ENCODE measurements at regions not wholly inside any gene's neighbourhood (a gene's known extent, or its start where the extent isn't known, plus 50 kb on each side); places are given as distances from the start of the nearest gene placed in this dataset.

- DNase-seq (ENCODE audit: low spot score): no peak
Observed at GRCh38 chr10:61188691-61189090, 244.7 kb upstream of the RHOBTB1 start.

GRCh38 chr10:61188101-61188500 lies 244.1 kb upstream of the RHOBTB1 start:
- DNase-seq (ENCODE audit: low spot score): no peak

GRCh38 chr10:61187601-61188000 lies 243.6 kb upstream of the RHOBTB1 start:
- DNase-seq (ENCODE audit: low spot score): no peak

DNA sequence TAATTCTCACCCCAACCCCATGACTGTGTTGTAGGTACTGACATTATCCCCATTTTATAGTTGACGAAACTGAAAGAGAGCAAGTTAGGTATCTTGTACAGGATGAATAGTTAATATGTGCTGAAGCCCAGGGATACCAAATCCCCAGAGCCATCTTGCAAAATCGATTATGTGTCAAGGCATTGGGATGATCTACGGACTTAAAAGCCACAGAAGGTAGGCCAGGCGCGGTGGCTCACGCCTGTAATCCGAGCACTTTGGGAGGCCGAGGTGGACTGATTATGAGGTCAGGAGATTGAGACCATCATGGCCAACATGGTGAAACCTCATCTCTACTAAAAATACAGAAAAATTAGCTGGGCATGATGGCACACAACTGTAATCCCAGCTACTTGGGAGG lies 242.4 kb upstream of the RHOBTB1 start:
- DNase-seq (ENCODE audit: low spot score): no peak

GRCh38 chr10:61184429-61184828 lies 240.4 kb upstream of the RHOBTB1 start:
- no peak for DNase-seq (ENCODE audit: low spot score)

DNA sequence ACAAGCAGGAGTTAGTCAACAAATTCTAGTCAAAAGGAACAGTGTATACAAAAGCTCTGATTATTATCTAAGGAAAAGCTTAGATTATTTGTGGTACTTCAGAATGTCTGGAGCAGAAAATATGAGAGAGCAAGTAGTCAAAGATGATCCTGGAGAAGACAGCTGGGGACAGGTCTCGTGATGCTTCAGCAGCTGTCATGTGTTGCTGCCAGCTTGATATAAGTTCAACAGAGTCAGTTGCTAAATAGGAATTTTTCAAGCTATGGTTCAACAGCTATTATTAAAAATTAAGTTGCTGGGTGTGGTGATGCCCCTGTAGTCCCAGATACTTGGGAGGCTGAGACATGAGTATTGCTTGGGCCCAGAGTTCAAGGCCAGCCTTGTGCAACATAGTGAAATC lies 240.0 kb upstream of the RHOBTB1 start:
- DNase-seq (ENCODE audit: low spot score): no peak

- no peak for DNase-seq (ENCODE audit: low spot score)
Observed at GRCh38 chr10:61181832-61182231, 237.8 kb upstream of the RHOBTB1 start.

DNA sequence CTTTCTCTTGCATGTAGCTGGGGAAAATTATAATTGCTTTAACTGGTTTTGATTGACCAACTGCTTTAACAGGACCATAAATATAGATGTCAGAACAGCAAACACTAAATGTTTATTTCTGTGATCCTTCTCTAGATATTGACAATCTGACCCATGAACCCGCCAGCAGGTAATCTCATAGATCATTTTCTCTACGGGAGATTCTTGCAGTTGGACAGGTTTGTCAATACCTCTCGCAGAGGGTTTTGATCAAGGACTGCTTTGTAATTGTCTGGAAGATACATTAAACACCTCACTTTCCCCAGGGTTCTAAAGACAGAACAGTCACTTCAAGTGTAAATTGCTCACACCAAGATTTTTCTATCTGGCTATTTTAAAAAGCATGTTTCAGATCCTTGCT lies 235.8 kb upstream of the RHOBTB1 start:
- no peak for DNase-seq (ENCODE audit: low spot score)

- no peak for DNase-seq (ENCODE audit: low spot score)
Observed at GRCh38 chr10:61176424-61176823, 232.4 kb upstream of the RHOBTB1 start.

GRCh38 chr10:61175316-61175715 lies 231.3 kb upstream of the RHOBTB1 start:
- no peak for DNase-seq (ENCODE audit: low spot score)

DNA sequence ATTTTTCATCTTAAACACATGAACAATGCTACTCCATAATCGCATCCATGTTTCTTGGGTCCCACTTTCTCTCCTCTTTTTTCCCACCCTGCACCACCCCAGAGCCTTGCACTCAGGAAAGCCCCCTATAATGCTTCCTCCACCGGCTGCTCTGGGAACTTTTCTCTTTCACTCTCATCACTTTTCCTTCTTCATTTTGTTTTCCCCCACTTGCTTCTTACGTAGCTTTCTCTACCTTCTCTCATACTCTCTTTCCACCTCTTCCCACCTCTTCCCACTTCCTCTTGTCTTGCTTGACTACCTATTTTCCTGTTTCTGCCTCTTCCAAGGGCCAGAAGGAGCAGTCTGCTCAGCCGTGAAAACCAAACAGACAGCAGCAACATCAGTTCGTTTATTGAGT lies 229.5 kb upstream of the RHOBTB1 start:
- no peak for DNase-seq (ENCODE audit: low spot score)

GRCh38 chr10:61172182-61172926 lies 228.4 kb upstream of the RHOBTB1 start:
- DNase-seq (ENCODE audit: low spot score): no peak

- DNase-seq (ENCODE audit: low spot score): no peak
Observed at GRCh38 chr10:61170594-61170993, 226.6 kb upstream of the RHOBTB1 start.

- no peak for DNase-seq (ENCODE audit: low spot score)
Observed at GRCh38 chr10:61169294-61169693, 225.3 kb upstream of the RHOBTB1 start.

DNA sequence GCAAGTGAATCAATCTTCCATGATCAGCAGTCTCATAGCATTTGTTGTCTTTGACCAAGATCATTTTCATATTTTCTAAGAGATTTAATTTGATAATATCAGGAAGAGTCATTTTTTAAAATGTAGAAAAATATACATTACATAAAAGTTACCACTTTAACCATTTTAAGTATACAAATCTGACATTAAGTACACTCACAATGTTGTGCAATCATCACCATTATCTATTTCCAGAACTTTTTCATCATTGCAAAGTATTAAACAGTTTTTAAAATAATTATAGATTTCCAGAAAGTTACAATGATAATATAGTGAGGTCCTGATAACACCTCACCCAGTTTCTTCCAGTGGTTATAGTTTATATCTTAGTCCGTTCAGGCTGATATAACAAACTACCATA lies 222.5 kb upstream of the RHOBTB1 start:
- no peak for DNase-seq (ENCODE audit: low spot score)

DNA sequence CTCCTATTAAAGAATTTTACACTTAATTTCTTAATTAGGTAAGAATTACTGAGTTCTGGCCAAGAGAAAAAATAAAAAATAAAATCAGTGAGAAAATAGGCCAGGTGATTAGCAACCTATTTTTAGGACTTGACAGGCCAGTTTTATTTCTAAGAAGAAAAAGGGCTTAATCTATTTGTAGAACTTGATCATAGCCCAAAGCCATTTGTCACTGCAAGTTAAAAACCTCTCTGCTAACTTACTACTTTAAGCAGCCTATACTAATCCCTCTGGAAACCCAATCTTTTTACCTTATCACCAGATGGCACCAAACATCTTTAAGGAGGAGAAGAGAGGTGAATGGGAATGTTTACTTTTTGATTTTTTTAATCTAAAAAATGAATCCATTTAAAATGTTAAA lies 222.1 kb upstream of the RHOBTB1 start:
- peak; percentile 35 for DNase-seq (ENCODE audit: low spot score)

GRCh38 chr10:61164458-61165160 lies 220.6 kb upstream of the RHOBTB1 start:
- DNase-seq (ENCODE audit: low spot score): no peak

DNA sequence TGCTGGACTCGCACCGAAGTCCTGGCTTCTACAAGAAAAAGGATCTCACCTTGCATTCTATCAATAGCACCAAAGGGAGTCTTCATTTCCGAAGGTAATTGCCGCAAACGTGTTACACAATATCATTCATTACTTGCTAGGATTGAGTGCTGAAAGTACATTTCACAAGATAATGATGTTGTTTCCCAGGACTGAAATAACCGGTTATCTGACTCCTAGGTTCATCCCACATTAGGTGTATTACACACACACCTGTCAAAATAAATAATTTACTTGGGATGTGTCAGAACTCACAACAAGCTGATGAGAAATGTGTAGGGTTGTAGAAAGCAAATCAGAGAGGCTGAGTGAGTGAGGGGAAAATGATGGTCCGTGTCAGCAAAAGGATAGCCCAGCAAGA lies 219.4 kb upstream of the RHOBTB1 start:
- no peak for DNase-seq (ENCODE audit: low spot score)

- no peak for DNase-seq (ENCODE audit: low spot score)
Observed at GRCh38 chr10:61160253-61160652, 216.3 kb upstream of the RHOBTB1 start.

DNA sequence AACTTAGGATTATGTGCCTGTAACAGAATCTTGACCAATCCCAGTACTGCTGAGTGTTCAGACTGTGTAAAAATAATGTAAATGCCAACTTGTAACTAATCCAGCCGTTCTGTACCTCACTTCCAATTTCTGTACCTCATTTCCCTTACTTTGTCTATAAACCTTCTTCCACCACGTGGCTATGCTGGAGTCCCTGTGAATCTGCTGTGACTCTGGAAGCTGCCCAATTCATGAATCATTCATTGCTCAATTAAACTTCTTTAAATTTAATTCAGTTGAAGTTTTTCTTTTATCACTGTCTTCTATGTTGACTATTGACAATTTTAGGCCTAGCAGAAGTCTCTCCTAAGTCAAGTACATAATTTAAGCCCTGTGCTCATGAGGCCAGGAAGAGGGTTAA lies 215.3 kb upstream of the RHOBTB1 start:
- DNase-seq (ENCODE audit: low spot score): no peak

GRCh38 chr10:61157182-61157581 lies 213.2 kb upstream of the RHOBTB1 start:
- DNase-seq (ENCODE audit: low spot score): no peak

DNA sequence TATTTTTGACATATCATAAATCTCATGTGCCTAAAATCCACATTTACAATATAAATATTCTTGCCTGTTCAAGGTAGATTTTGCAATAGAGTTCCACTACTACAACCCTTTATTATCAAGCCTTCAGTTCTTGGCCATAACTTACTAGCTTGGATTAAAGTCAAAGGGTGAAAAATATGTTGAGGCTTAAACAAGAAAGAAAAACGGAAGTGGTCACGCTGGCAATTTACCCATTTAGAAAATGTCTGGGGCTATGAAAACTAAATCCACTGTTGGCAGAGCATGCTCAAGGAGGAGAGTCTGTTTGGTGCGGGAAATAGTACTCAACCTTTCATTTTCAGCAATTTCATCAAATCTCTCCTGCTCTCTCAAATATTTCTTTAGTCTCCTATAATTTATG lies 209.8 kb upstream of the RHOBTB1 start:
- no peak for DNase-seq (ENCODE audit: low spot score)

DNA sequence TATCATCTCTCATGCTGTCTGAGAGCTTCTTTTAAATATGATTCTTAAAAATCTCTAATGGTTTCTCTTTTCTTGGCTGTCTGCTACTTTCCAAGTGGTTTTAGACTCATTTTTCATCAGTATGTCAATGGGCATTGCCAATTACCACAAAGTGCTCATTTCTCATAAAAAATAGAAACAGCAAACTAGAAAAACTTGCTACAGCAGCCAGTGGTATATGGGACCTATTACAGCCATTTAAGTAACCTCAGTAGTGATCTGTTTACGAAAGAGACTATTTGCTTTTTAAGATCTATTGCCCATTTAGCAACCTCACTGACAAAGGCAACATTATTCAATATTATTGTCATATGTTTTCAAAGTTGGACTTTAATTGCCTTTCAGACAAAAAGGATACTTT lies 207.1 kb upstream of the RHOBTB1 start:
- DNase-seq (ENCODE audit: low spot score): no peak

DNA sequence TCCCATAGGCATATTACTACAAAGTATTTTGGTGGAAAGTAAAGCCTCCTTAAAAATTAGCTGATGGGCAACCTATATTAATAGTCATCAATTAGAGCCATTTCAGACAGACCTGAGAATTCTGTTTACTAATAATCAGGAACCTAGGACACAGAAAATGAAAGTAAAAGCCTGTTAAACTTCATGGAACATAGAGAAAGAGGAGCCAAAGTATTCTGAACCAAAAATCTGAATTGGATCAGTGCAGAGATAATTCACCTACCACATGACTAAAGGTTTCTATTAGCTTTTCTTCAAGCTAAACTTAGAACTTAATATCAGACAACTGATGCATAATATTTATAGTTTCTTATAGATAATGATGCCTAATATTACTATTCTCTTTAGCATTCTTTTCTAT lies 204.5 kb upstream of the RHOBTB1 start:
- DNase-seq (ENCODE audit: low spot score): no peak

All from D341Med (cell line).